ENCODE measurements at regions not wholly inside any gene's neighbourhood (a gene's known extent, or its start where the extent isn't known, plus 50 kb on each side); places are given as distances from the start of the nearest gene placed in this dataset.

DNA sequence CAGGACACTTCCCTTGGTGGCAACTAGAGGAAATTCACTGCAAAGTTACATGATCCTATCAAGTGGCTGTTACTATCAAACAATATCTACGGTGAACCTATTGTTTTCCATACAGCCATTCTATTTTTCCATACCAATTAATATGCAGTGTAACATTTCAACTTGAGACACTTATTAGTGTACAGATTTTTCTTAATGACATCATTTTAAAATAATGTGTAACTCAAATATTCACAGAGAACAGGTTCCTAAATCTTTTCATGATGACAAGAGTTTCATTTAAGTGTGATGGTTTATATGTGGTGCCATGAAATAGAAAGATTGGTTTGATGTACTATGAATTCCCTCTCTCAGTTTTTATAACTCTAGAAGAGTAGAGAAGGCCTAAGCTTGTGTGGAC lies 291.2 kb upstream of the SOX5 start:
- no peak for TF ChIP-seq EZH2 (IDR thresholded peaks at IDR 0.05; ENCODE audit: borderline replicate concordance)
- TF ChIP-seq, protein P1, sequence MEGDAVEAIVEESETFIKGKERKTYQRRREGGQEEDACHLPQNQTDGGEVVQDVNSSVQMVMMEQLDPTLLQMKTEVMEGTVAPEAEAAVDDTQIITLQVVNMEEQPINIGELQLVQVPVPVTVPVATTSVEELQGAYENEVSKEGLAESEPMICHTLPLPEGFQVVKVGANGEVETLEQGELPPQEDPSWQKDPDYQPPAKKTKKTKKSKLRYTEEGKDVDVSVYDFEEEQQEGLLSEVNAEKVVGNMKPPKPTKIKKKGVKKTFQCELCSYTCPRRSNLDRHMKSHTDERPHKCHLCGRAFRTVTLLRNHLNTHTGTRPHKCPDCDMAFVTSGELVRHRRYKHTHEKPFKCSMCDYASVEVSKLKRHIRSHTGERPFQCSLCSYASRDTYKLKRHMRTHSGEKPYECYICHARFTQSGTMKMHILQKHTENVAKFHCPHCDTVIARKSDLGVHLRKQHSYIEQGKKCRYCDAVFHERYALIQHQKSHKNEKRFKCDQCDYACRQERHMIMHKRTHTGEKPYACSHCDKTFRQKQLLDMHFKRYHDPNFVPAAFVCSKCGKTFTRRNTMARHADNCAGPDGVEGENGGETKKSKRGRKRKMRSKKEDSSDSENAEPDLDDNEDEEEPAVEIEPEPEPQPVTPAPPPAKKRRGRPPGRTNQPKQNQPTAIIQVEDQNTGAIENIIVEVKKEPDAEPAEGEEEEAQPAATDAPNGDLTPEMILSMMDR (IDR thresholded peaks at IDR 0.05; ENCODE audit: poor library complexity) = no peak
- no peak for TF ChIP-seq EZH2phosphoT487 (IDR thresholded peaks at IDR 0.05; ENCODE audit: low read depth, severe bottlenecking, unreplicated experiment)
